OCI-LY3 (cell line): ENCODE measurements at regions not wholly inside any gene's neighbourhood (a gene's known extent, or its start where the extent isn't known, plus 50 kb on each side); places are given as distances from the start of the nearest gene placed in this dataset.

Experiments
- H2AFZ ChIP-seq: fragments of 200-600, 300-600 bp; shearing (Covaris generic); 2 replicates; pipeline ENCODE4 v1.6.0; 2014; ENCODE audit warnings: antibody characterized with exemption, low read depth, low read length
- H3K27ac ChIP-seq: fragments of 200-600, 300-600 bp; sonication (generic); 2 replicates; pipeline ENCODE4 v1.5.1; 2014; ENCODE audit warnings: mild to moderate bottlenecking, low read length, moderate library complexity, mixed read lengths
- H3K27me3 ChIP-seq: fragments of 200-600, 300-600 bp; sonication (generic); 2 replicates; pipeline ENCODE4 v1.6.1; 2014; ENCODE audit warnings: low read depth, low read length, mixed read lengths
- H3K36me3 ChIP-seq: fragments of 200-600, 300-600 bp; sonication (generic); replicated peaks from 2 replicates; pipeline ENCODE3; 2014; ENCODE audit warnings: low read depth, low read length, mixed read lengths
- H3K4me1 ChIP-seq: fragments of 300-600, 200-600 bp; sonication (generic); 2 replicates; pipeline ENCODE4 v1.6.1; 2014; ENCODE audit warnings: low read length, mixed read lengths
- H3K4me2 ChIP-seq: fragments of 200-600, 300-600 bp; sonication (generic); 2 replicates; pipeline ENCODE4 v1.6.1; 2014; ENCODE audit warnings: low read length, mixed read lengths
- H3K4me3 ChIP-seq: fragments of 300-600, 200-600 bp; sonication (generic); 2 replicates; pipeline ENCODE4 v1.5.1; 2014; ENCODE audit warnings: antibody characterized with exemption, mild to moderate bottlenecking, low read length, moderate library complexity
- H3K79me2 ChIP-seq: fragments of 300-600, 200-600 bp; shearing (Covaris generic); 2 replicates; pipeline ENCODE4 v1.6.1; 2014; ENCODE audit warnings: mild to moderate bottlenecking, low read length, mixed read lengths
- H3K9ac ChIP-seq: fragments of 300-600, 200-600 bp; shearing (Covaris generic); 2 replicates; pipeline ENCODE4 v1.6.0; 2014; ENCODE audit warnings: mild to moderate bottlenecking, low read length, moderate library complexity
- H3K9me3 ChIP-seq: fragments of 200-600, 300-600 bp; shearing (Covaris generic); 2 replicates; pipeline ENCODE4 v1.6.1; 2014; ENCODE audit warnings: low read length, mixed read lengths; ENCODE audit not compliant: insufficient read depth
- H4K20me1 ChIP-seq: fragments of 200-600, 300-600 bp; sonication (generic); 2 replicates; pipeline ENCODE4 v1.6.1; 2016; ENCODE audit warnings: low read length, mixed read lengths; ENCODE audit not compliant: insufficient read depth
- CTCF ChIP-seq: fragments of 200-600, 300-600 bp; sonication (generic); IDR thresholded peaks from 2 replicates; pipeline ENCODE4 v1.5.1; 2014; ENCODE audit warnings: antibody characterized with exemption, low read length, low read depth
- EZH2phosphoT487 ChIP-seq: fragments of 200-600 bp; shearing (Covaris generic); IDR thresholded peaks from 2 replicates; pipeline ENCODE4 v1.6.1; 2018; ENCODE audit warnings: antibody characterized with exemption, mixed run types, low read depth

- Histone ChIP-seq H3K27ac (no peak overlapping the region), H3K9ac (no peak overlapping the region), H3K4me1 (no peaks in the 10 kb centered on the region), H3K27me3 (no peaks in the 10 kb centered on the region), H3K4me2 (no peak overlapping the region), H4K20me1 (no peaks in the 10 kb centered on the region), H3K36me3 (no peaks in the 10 kb centered on the region), H3K79me2 (no peaks in the 10 kb centered on the region), H3K9me3 (no peaks in the 10 kb centered on the region), H3K4me3 (no peak overlapping the region), H2AFZ (no peak overlapping the region)
- no peak for TF ChIP-seq EZH2phosphoT487
- TF ChIP-seq CTCF: no peak
These were observed 652.1 kb downstream of the TLE4 start for GRCh38 chr9:80223897-80224296.

GRCh38 chr9:80222466-80223169, 650.9 kb downstream of the TLE4 start:
- no peaks in the 10 kb centered on the region for H3K9me3 ChIP-seq
- no peaks in the 10 kb centered on the region for H3K36me3 ChIP-seq
- no peak overlapping the region for H3K4me3 ChIP-seq
- H3K9ac ChIP-seq: no peak overlapping the region
- H3K4me1 ChIP-seq: no peaks in the 10 kb centered on the region
- no peaks in the 10 kb centered on the region for H3K79me2 ChIP-seq
- H3K27ac ChIP-seq: no peak overlapping the region
- no peak for TF ChIP-seq CTCF
- no peak for TF ChIP-seq EZH2phosphoT487
- H3K4me2 ChIP-seq: no peak overlapping the region
- H4K20me1 ChIP-seq: no peaks in the 10 kb centered on the region
- H3K27me3 ChIP-seq: no peaks in the 10 kb centered on the region
- no peak overlapping the region for H2AFZ ChIP-seq

GRCh38 chr9:80218328-80218727, 646.6 kb downstream of the TLE4 start:
- H3K9me3 ChIP-seq: no peaks in the 10 kb centered on the region; the same call in 1 of the 2 replicates
- no peaks in the 10 kb centered on the region for H3K27me3 ChIP-seq
- no peaks in the 10 kb centered on the region for H4K20me1 ChIP-seq
- H3K27ac ChIP-seq: no peak overlapping the region
- no peaks in the 10 kb centered on the region for H3K36me3 ChIP-seq
- no peaks in the 10 kb centered on the region for H3K79me2 ChIP-seq
- no peak for TF ChIP-seq CTCF
- no peak for TF ChIP-seq EZH2phosphoT487
- H3K4me3 ChIP-seq: no peak overlapping the region
- no peak overlapping the region for H3K4me2 ChIP-seq
- no peak overlapping the region for H3K9ac ChIP-seq
- no peak overlapping the region for H2AFZ ChIP-seq
- H3K4me1 ChIP-seq: no peaks in the 10 kb centered on the region

GRCh38 chr9:80213613-80214012, 641.8 kb downstream of the TLE4 start:
- Histone ChIP-seq H3K9me3 (no peaks in the 10 kb centered on the region; the same call in 1 of the 2 replicates), H3K79me2 (no peaks in the 10 kb centered on the region), H3K27me3 (no peaks in the 10 kb centered on the region), H3K4me1 (peaks cover 3% of the 10 kb centered on the region; the same call in 1 of the 2 replicates), H3K27ac (no peak overlapping the region), H2AFZ (no peak overlapping the region), H4K20me1 (no peaks in the 10 kb centered on the region), H3K4me2 (no peak overlapping the region), H3K36me3 (no peaks in the 10 kb centered on the region), H3K9ac (no peak overlapping the region), H3K4me3 (no peak overlapping the region)
- TF ChIP-seq CTCF (no peak), EZH2phosphoT487 (no peak)
